HG03378 (cell line): ENCODE measurements at regions not wholly inside any gene's neighbourhood (a gene's known extent, or its start where the extent isn't known, plus 50 kb on each side); places are given as distances from the start of the nearest gene placed in this dataset.

ENCODE experiments used
- ATAC-seq: cut with Tn5 transposase; IDR thresholded peaks from one replicate; pipeline ENCODE4 v1.9.1; 2021; ENCODE audit warnings: mild to moderate bottlenecking, moderate library complexity; ENCODE audit not compliant: unreplicated experiment

DNA sequence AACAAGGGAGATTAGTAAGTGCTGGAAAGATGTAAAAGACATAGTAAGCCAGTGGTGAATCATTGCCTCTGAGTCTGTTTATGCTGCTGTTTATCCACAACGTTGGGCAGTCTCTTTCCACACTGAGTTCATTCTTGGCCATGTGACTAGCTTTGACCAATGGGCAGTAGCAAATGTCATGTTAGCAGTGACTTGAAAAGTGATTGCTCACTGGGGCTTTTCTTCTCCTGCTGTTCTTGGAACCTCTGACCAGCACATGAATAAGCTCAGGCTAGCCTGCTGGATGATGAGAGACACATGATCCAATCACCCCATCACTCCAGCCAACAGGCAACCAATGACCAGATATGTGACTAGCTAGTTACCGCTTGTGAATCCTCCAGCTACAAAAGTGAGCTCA is 360.4 kb downstream of the SLC4A3 start:
- no peak for ATAC-seq

DNA sequence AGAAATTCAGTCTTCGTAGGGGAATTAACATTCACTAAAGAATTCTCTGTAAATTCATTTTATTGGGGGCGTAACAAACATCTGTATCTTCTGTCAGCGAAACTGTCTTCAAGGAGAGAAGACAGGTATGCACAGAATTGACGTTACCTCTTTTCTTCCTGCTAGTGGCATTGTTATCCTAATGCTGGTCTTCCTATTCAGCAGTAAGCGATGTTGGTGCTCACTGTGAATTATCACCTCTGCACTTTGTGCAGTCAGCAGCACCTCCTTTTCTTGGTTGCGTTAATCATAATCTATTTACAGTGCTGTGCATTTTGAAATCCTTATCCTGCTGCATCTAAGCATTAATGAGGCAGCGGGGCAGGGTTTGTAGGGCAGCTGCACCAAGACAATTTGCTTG is 362.3 kb downstream of the SLC4A3 start:
- no peak for ATAC-seq

DNA sequence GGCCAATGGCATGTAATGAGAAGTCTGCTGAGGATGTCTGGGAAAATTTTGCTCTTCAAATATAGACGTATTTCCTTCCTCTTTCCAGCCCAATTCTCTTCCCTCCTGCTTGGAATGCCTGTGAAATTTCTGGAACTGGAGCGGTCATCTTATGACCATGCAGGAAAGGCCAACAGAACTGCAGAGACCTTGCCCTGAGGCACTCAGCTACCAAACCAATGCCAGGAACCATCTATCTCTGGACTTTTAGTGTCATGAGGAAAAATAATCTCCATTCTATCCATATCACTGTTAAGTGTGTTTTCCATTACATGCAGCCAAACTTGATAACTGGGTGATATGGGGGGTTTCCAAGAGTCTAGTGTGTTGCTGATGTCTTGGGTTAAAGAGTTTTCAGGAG is 363.7 kb downstream of the SLC4A3 start:
- no peak for ATAC-seq

DNA sequence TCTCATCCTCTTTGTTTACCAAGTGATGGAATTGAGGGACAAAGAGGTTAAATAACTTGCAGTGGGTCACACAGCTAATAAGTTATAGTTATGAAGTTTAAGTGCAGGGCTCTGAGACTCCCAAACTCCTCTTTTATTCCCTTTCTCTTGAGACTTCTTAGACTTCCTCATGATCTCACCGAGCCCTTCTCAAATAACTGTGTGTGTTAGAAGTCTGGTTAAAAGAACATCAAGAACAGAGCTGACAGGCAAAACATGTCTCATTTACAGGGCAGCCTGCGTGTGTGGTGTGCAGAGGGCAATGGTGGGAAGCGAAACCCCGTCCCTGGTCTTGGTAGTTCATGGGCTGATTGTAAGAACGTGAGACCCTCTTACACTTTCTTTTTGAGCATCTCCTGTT is 368.0 kb downstream of the SLC4A3 start:
- ATAC-seq, result no peak

- no peak for ATAC-seq
These were observed 368.7 kb downstream of the SLC4A3 start for GRCh38 chr2:219995991-219996765.

DNA sequence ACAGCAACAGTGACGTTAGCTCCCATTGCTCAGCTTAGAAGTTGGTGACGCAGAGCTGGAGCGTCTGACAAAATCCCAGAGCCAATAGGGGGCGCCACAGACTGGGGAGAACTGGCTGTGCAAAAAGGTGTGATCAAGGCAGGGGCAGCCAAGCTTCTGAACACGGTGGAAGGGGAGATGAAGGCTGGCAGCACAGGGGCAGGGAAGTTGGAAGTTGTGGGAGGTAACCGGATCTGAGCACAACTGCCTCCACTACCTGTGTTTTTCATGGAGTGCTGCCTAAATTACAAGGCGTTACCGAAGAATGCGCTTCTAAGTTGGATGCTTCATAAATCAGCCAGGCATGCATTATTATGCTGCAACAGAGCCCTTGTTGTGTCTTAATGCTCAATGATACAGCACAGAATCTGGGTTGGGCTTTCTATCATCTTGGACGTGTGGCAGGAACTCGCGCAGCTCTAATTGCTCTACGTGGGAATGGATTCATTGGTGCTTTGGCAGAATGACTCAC is 370.0 kb downstream of the SLC4A3 start:
- ATAC-seq, result no peak

- ATAC-seq, result no peak
These were observed 370.7 kb downstream of the SLC4A3 start for GRCh38 chr2:219998107-219998506.

GRCh38 chr2:219998714-219999227 is 371.3 kb downstream of the SLC4A3 start:
- ATAC-seq, result no peak

- no peak for ATAC-seq
These were observed 372.6 kb downstream of the SLC4A3 start for GRCh38 chr2:220000080-220000479.

- no peak for ATAC-seq
These were observed 373.2 kb downstream of the SLC4A3 start for GRCh38 chr2:220000586-220000985.

DNA sequence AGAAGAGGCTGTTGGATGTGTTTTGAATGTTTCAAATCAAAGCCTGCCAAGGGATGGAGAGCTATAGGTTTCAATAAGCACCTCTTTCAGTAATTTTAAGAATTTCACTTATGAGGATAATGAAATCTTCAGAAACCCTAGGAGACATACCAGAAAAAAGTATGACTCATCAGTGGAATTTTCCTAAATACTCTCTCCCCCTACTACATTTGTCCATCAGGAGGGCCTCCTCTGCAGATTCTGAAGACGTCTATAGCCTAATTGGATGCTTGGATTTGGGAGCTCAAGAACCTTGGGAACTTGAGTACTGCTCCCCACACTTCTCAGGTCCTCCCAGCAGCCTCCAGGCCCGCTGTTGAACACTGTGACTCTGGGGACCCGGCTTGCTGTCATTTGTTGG is 374.3 kb downstream of the SLC4A3 start:
- no peak for ATAC-seq

DNA sequence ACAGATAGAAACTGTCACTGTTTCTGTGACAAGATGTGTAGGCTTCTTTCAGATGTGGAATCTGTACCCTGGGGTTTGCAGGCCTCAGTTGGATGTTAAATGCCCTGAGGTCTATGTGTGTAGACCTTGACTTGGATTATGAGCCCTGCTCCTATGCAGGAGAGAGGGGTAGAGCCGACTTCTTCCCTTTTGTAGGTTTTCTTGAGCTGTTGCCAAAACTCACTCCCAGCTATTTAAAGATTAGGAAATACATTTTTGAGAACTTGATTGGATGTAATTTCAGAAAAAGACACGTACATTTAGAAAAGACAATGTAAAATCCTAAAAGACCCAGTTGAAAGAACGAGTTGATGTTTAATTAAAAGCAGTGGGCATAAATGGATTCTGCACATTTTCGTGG is 374.8 kb downstream of the SLC4A3 start:
- no peak for ATAC-seq

DNA sequence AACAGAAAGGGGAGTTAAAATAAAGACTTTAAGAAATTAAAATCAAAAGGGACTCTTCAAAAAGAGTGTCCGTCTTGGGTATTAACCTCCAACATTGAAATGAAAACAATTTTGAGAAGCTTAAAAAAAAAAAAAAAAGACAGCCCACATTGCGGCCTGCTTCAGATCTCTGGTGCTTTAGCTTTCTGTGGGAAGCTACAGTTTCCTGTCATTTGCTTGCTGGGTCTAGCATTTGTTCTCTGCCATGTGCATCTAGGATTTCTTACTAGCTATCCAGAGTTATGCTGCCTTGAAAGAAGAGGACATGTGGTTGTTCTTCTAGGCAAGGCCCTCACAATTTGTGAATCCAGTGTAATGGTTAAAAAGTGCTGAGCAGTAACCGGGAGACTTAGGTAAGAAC is 375.3 kb downstream of the SLC4A3 start:
- ATAC-seq, result no peak

GRCh38 chr2:220005362-220005761 is 377.9 kb downstream of the SLC4A3 start:
- no peak for ATAC-seq

- ATAC-seq, result no peak
These were observed 378.8 kb downstream of the SLC4A3 start for GRCh38 chr2:220006152-220006621.

- ATAC-seq, result no peak
These were observed 384.4 kb downstream of the SLC4A3 start for GRCh38 chr2:220011859-220012258.

- ATAC-seq, result no peak
These were observed 387.5 kb downstream of the SLC4A3 start for GRCh38 chr2:220014961-220015360.

GRCh38 chr2:220015576-220015975 is 388.1 kb downstream of the SLC4A3 start:
- no peak for ATAC-seq

- ATAC-seq, result no peak
These were observed 397.8 kb downstream of the SLC4A3 start for GRCh38 chr2:220025207-220025606.

- ATAC-seq, result no peak
These were observed 401.6 kb downstream of the SLC4A3 start for GRCh38 chr2:220029013-220029412.

DNA sequence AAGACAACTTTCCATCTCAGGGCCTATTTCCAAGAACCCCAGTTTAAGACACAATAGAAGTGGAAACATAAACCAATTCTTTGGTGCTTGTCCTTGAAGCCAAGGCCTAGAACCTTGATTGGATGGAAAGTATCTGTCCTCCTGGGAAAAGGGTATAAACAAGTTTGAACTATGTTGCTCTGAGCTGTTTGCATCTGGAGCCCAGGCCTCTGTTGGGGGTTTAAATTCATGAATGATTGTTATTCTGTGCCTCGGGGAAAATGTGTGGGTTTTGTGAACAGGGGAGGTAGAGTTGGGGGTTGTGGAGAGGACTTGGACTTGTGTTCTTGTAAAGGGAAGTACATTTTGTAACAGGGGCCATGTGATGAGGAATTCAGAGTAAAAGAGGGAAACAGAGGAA is 406.1 kb downstream of the SLC4A3 start:
- no peak for ATAC-seq

GRCh38 chr2:220034426-220035130 is 407.1 kb downstream of the SLC4A3 start:
- no peak for ATAC-seq
